ENCODE measurements at regions not wholly inside any gene's neighbourhood (a gene's known extent, or its start where the extent isn't known, plus 50 kb on each side); places are given as distances from the start of the nearest gene placed in this dataset.

DNA sequence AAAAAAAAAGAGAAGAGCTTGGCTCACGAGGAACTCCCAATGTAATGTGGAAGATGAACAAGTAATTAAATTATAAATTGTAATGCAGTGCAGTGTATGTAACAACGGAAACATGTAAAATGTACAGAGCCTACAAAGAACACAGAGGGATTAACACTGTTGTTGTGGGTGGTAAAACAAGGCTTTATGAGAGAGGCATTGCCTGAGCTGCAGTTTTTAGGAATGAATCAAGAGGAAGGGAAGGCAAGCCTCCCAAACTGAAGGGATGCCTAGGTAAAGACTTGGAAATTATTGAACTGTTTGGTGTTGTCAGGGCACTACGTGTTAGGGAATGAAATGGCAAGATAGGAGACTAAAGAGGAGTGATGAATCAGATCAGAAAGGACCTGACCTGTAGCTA, 213.7 kb downstream of the HTR7 start:
- TF ChIP-seq, protein P1, sequence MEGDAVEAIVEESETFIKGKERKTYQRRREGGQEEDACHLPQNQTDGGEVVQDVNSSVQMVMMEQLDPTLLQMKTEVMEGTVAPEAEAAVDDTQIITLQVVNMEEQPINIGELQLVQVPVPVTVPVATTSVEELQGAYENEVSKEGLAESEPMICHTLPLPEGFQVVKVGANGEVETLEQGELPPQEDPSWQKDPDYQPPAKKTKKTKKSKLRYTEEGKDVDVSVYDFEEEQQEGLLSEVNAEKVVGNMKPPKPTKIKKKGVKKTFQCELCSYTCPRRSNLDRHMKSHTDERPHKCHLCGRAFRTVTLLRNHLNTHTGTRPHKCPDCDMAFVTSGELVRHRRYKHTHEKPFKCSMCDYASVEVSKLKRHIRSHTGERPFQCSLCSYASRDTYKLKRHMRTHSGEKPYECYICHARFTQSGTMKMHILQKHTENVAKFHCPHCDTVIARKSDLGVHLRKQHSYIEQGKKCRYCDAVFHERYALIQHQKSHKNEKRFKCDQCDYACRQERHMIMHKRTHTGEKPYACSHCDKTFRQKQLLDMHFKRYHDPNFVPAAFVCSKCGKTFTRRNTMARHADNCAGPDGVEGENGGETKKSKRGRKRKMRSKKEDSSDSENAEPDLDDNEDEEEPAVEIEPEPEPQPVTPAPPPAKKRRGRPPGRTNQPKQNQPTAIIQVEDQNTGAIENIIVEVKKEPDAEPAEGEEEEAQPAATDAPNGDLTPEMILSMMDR (optimal IDR thresholded peaks at IDR 0.05 in 1 of 3, IDR thresholded peaks at IDR 0.05 in 1 of 3, conservative IDR thresholded peaks at IDR 0.05 in 1 of 3; ENCODE audit: extremely low read depth in 1 of 3, insufficient read depth in 2 of 3, low read length in 3 of 3): no peak
- no peak for TF ChIP-seq EZH2 (IDR thresholded peaks at IDR 0.05; ENCODE audit: low read length)
